RCC 7860 (cell line): ENCODE measurements at regions not wholly inside any gene's neighbourhood (a gene's known extent, or its start where the extent isn't known, plus 50 kb on each side); places are given as distances from the start of the nearest gene placed in this dataset.

ENCODE experiments used
- DNase-seq: peaks from one replicate; pipeline ENCODE4 v3.0.0-alpha.2; 2015; ENCODE audit warnings: low spot score
- FAIRE-seq: peaks from 2 replicates; lab custom pipeline; 2012; peaks lifted over from hg19 to GRCh38; lab: Jason Lieb, UNC

- peak; percentile 11 for DNase-seq
- no peak for FAIRE-seq
Measured at GRCh38 chr1:172883387-172883791, 167.4 kb downstream of the TNFSF18 start.

- DNase-seq (no peak), FAIRE-seq (no peak)
Measured at GRCh38 chr1:172883844-172884243, 166.9 kb downstream of the TNFSF18 start.

GRCh38 chr1:172885411-172885810 lies 165.3 kb downstream of the TNFSF18 start:
- DNase-seq, result peak; percentile 47
- peak; percentile 71 for FAIRE-seq

GRCh38 chr1:172885971-172886370 lies 164.8 kb downstream of the TNFSF18 start:
- DNase-seq (no peak), FAIRE-seq (no peak)

- FAIRE-seq, result no peak
- DNase-seq, result no peak
Measured at GRCh38 chr1:172887162-172887561, 163.6 kb downstream of the TNFSF18 start.

- no peak for DNase-seq
- no peak for FAIRE-seq
Measured at GRCh38 chr1:172893146-172893841, 157.4 kb downstream of the TNFSF18 start.

GRCh38 chr1:172894349-172895049 lies 156.2 kb downstream of the TNFSF18 start:
- no peak for FAIRE-seq
- no peak for DNase-seq

- FAIRE-seq, result no peak
- DNase-seq, result no peak
Measured at GRCh38 chr1:172895050-172895460, 155.7 kb downstream of the TNFSF18 start.

GRCh38 chr1:172895761-172896160 lies 155.0 kb downstream of the TNFSF18 start:
- DNase-seq, result no peak
- FAIRE-seq, result no peak

- DNase-seq (peak; percentile 17), FAIRE-seq (no peak)
Measured at GRCh38 chr1:172897738-172898137, 153.0 kb downstream of the TNFSF18 start.

- DNase-seq (no peak), FAIRE-seq (no peak)
Measured at GRCh38 chr1:172898866-172899265, 151.9 kb downstream of the TNFSF18 start.

- FAIRE-seq (no peak), DNase-seq (no peak)
Measured at GRCh38 chr1:172900376-172900997, 150.3 kb downstream of the TNFSF18 start.

- no peak for FAIRE-seq
- no peak for DNase-seq
Measured at GRCh38 chr1:172902200-172902599, 148.5 kb downstream of the TNFSF18 start.

GRCh38 chr1:172902861-172903381 lies 147.8 kb downstream of the TNFSF18 start:
- FAIRE-seq (peak; percentile 57), DNase-seq (peak; percentile 30)

- DNase-seq, result peak; percentile 23
- peak; percentile 8 for FAIRE-seq
Measured at GRCh38 chr1:172903581-172904220, 147.0 kb downstream of the TNFSF18 start.

- peak; percentile 58 for DNase-seq
- FAIRE-seq, result peak; percentile 87
Measured at GRCh38 chr1:172905452-172905851, 145.3 kb downstream of the TNFSF18 start.

GRCh38 chr1:172906778-172907592 lies 143.8 kb downstream of the TNFSF18 start:
- FAIRE-seq, result peak; percentile 99
- DNase-seq, result peak; percentile 100

- no peak for FAIRE-seq
Measured at GRCh38 chr1:172907834-172908326, 142.9 kb downstream of the TNFSF18 start.

GRCh38 chr1:172909606-172910326 lies 141.0 kb downstream of the TNFSF18 start:
- peak; percentile 92 for FAIRE-seq
- peak; percentile 96 for DNase-seq

More at GRCh38 chr1:172907834-172908326, 142.9 kb downstream of the TNFSF18 start:
- no peak for DNase-seq
